AG10803 (cell line): ENCODE measurements at regions not wholly inside any gene's neighbourhood (a gene's known extent, or its start where the extent isn't known, plus 50 kb on each side); places are given as distances from the start of the nearest gene placed in this dataset.

ENCODE experiments used
- DNase-seq: peaks from one replicate; pipeline ENCODE4 v3.0.0; 2010; ENCODE audit warnings: low read depth
- H3K4me3 ChIP-seq: 2 replicates; pipeline ENCODE4 v1.5.1; 2011; ENCODE audit warnings: mild to moderate bottlenecking, low read length, control low read depth
- TF ChIP-seq, protein P1 (sequence below): conservative IDR thresholded peaks from 2 replicates; pipeline ENCODE4 v1.5.1; 2011; ENCODE audit warnings: mild to moderate bottlenecking, low read length, control low read depth, inconsistent platforms

DNA sequence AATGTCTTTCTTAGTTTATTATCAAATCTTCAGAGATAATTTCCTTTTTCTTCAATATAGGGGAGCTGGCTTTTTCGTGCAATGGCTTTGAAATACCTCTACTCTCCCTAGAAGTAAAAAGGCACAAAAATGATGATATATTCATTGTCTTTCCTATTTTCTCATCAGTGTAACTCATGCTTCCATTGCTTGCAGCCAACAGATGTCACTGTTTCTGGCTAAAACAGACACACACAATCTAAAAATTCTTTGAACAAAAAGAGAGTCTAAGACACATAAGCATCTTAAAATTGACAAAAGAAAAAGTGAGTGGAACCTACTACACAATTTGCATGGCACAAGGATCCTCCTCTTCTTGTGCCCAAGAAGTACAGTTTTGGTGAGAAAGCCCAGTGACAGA lies 448.7 kb upstream of the VRK2 start:
- TF ChIP-seq, protein P1, sequence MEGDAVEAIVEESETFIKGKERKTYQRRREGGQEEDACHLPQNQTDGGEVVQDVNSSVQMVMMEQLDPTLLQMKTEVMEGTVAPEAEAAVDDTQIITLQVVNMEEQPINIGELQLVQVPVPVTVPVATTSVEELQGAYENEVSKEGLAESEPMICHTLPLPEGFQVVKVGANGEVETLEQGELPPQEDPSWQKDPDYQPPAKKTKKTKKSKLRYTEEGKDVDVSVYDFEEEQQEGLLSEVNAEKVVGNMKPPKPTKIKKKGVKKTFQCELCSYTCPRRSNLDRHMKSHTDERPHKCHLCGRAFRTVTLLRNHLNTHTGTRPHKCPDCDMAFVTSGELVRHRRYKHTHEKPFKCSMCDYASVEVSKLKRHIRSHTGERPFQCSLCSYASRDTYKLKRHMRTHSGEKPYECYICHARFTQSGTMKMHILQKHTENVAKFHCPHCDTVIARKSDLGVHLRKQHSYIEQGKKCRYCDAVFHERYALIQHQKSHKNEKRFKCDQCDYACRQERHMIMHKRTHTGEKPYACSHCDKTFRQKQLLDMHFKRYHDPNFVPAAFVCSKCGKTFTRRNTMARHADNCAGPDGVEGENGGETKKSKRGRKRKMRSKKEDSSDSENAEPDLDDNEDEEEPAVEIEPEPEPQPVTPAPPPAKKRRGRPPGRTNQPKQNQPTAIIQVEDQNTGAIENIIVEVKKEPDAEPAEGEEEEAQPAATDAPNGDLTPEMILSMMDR, result no peak
- no peak for DNase-seq
- no peak overlapping the region for H3K4me3 ChIP-seq

DNA sequence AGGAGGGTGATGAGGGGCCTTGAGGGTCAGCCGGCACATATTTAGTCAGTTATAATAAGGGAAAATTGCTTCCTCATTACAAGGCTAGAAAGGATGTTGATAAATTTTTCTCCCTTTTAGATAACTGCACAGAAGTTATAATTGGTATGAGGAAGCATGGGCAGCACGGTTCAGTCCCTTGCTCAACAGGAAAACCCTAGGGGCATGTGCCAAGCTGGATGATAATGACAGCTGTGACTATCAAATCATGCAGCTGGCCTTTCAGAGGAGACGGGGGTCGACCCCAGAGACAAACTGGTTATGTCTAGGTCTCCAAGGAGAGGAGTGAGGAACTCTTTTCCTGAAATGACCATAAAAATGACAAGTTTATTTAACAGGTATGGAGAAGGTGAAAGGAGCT lies 448.1 kb upstream of the VRK2 start:
- no peak for DNase-seq
- no peak overlapping the region for H3K4me3 ChIP-seq
- TF ChIP-seq, protein P1, result no peak

DNA sequence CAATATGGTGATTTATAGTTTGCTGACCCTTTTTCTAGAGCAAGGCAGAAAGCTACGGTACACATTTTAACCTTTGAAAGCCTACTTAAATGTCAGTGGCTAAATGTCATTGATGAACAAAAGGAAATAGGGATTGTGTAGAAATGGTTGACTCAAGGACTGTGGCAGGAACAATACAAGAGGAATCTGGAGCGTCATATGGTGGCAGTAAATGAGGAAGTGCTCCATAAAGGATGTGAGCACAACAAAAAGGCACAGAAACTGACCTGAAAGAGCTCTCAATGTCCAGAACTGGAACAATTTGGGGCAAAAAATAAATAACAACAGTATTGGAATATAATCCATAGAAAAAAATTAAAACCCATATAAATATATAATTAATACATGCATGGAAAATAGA lies 443.9 kb upstream of the VRK2 start:
- TF ChIP-seq, protein P1, result no peak
- no peak for DNase-seq
- H3K4me3 ChIP-seq, result no peak overlapping the region

DNA sequence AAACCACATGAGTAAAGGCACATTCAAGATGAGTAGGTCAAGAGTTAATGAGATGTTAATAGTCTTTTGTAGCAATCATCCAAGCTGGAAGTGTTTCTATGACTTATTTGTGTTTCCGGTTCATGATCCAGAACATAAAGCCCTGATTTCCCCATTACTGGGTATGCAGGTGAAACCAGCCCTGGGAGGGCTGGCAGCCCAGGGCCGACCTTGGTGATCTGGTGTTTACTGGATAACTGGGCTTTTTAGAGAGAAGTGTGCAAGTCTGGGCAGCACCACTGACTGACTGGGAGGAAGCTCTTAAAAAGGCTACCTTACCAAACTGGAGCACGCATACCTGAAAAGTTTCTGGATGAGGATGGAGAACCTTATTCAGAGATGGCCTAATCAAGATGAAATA lies 431.6 kb upstream of the VRK2 start:
- H3K4me3 ChIP-seq, result no peak overlapping the region
- no peak for DNase-seq
- TF ChIP-seq, protein P1, result no peak

DNA sequence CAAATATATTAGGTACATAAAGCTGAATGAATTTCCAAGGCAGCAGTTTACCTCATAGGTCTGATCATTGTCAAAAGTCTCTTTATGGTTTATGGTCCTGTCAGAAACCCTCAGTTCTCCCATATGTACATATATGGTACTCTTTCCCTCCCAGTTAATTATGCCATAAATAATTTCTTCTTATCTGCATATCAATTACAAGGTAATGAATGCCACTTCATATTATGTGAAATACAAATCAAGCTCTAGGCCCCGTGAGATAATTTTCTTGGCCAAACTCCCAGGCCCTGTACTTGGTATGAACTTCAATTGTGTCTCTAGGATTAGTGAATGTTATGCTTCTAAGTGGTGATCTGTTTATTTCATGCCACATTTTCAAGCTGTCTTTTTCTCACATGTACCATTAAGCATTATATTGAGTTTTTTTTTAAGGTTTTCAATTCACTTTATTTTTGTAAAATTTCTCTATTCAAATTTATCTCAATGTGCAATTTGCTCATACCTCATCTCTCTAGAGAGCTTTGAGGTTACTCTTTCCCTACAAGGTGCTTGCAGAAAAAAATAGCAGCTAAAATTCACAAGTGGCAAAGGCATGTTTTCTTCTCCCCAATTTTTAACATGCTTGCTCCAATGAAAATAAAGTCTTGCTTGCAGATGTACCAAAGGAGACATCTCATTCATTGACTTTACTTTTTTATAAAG lies 430.6 kb upstream of the VRK2 start:
- no peak for DNase-seq
- TF ChIP-seq, protein P1, result no peak
- H3K4me3 ChIP-seq, result no peak overlapping the region

DNA sequence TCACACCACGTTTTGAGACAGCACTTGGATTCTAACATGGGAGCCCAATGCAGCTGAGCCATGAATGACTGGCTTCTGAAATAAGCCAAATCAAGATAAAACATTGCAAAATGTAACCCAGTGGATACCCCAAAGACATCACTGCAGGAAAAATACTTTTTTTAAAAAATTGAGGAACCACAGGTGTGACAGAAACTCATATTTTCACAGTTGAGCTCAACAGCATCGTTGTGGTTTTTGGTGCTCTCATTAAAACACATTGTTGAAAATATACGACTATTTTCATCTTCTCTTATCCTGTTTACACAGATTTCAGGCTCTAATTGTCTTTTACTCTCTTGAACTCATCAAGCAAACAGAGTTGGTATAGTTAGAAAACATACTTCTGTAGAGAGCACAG lies 429.3 kb upstream of the VRK2 start:
- no peak for DNase-seq
- TF ChIP-seq, protein P1, result no peak

DNA sequence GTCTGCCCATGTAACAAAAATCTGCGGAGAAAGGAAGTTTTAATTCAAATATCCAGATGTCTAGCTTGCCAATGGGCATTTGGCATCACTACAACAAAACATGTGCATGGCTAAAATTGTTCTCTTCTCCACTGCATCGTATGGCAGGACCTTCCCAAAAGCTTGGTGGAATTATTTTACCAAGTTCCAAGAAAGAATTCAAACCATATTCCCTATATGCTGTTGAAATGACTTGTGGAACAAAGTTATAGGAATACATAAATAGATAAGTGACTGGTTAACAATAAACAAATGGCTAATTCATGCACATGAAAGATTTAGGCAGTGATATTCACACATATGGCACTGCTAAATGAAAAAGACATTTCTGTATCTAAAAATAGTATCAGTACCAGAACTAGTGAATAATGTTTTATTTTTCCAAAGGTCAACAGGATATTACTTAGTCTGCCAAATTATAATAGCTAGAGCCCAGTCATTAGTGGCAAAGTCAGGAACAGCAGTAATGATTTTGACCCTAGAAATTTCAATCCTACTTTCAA lies 425.4 kb upstream of the VRK2 start:
- TF ChIP-seq, protein P1, result no peak
- DNase-seq, result no peak
- no peak overlapping the region for H3K4me3 ChIP-seq

More for the DNA sequence above, 429.3 kb upstream of the VRK2 start:
- H3K4me3 ChIP-seq, result no peak overlapping the region
